OCI-LY1 (cell line): ENCODE measurements at regions not wholly inside any gene's neighbourhood (a gene's known extent, or its start where the extent isn't known, plus 50 kb on each side); places are given as distances from the start of the nearest gene placed in this dataset.

Experiments
- H2AFZ ChIP-seq: fragments of 200-600 bp; sonication (generic), shearing (Covaris generic); 2 replicates; pipeline ENCODE4 v1.6.0; 2014; ENCODE audit warnings: antibody characterized with exemption, mild to moderate bottlenecking, low read length
- H3F3A ChIP-seq: fragments of 200-600 bp; sonication (generic), shearing (Covaris generic); 2 replicates; pipeline ENCODE4 v1.6.0; 2014; ENCODE audit warnings: mild to moderate bottlenecking, antibody characterized with exemption, low read length, moderate library complexity; ENCODE audit not compliant: insufficient read depth
- H3K27ac ChIP-seq: fragments of 200-600 bp; sonication (generic); 2 replicates; pipeline ENCODE4 v1.5.1; 2014; ENCODE audit warnings: low read length, mixed run types, mild to moderate bottlenecking, low read depth; ENCODE audit not compliant: poor library complexity, severe bottlenecking
- H3K27me3 ChIP-seq: fragments of 200-600 bp; sonication (generic); 2 replicates; pipeline ENCODE4 v1.6.0; 2014; ENCODE audit warnings: antibody characterized with exemption, mild to moderate bottlenecking, low read length, moderate library complexity; ENCODE audit not compliant: insufficient read depth
- H3K36me3 ChIP-seq: fragments of 200-600 bp; sonication (generic); 2 replicates; pipeline ENCODE4 v1.6.1; 2014; ENCODE audit warnings: mild to moderate bottlenecking, antibody characterized with exemption, low read length, moderate library complexity, mixed read lengths; ENCODE audit not compliant: insufficient read depth
- H3K4me1 ChIP-seq: fragments of 200-600 bp; sonication (generic); 2 replicates; pipeline ENCODE4 v1.5.1; 2014; ENCODE audit warnings: mild to moderate bottlenecking, low read length, moderate library complexity; ENCODE audit not compliant: insufficient read depth, severe bottlenecking
- H3K4me2 ChIP-seq: fragments of 200-600 bp; sonication (generic), shearing (Covaris generic); 2 replicates; pipeline ENCODE4 v1.6.1; 2014; ENCODE audit warnings: low read length
- H3K4me3 ChIP-seq: fragments of 200-600 bp; sonication (generic); 2 replicates; pipeline ENCODE4 v1.5.1; 2014; ENCODE audit warnings: low read length, low read depth, mild to moderate bottlenecking, mixed read lengths; ENCODE audit not compliant: poor library complexity, severe bottlenecking
- H3K79me2 ChIP-seq: fragments of 200-600 bp; shearing (Covaris generic); 2 replicates; pipeline ENCODE4 v1.6.1; 2016; ENCODE audit warnings: mixed run types, low read length, mixed read lengths; ENCODE audit not compliant: insufficient read depth
- H3K9ac ChIP-seq: fragments of 200-600 bp; sonication (generic), shearing (Covaris generic); 2 replicates; pipeline ENCODE4 v1.6.1; 2014; ENCODE audit warnings: mild to moderate bottlenecking, low read length, mixed read lengths
- H3K9me2 ChIP-seq: fragments of 200-600 bp; sonication (generic), shearing (Covaris generic); 2 replicates; pipeline ENCODE4 v1.6.1; 2014; ENCODE audit warnings: low read depth, mild to moderate bottlenecking, low read length, mixed read lengths
- H3K9me3 ChIP-seq: fragments of 200-600 bp; shearing (Covaris generic); 2 replicates; pipeline ENCODE4 v1.6.1; 2014; ENCODE audit warnings: low read length, mixed read lengths
- H4K20me1 ChIP-seq: fragments of 200-600 bp; sonication (generic), shearing (Covaris generic); 2 replicates; pipeline ENCODE4 v1.6.0; 2016; ENCODE audit warnings: mild to moderate bottlenecking, low read length; ENCODE audit not compliant: insufficient read depth
- CTCF ChIP-seq: fragments of 200-600 bp; sonication (generic), shearing (Covaris generic); IDR thresholded peaks from 2 replicates; pipeline ENCODE4 v1.5.1; 2017; ENCODE audit warnings: mild to moderate bottlenecking, antibody characterized with exemption, low read length, moderate library complexity, mixed read lengths
- EZH2 ChIP-seq: fragments of 200-600 bp; sonication (generic), shearing (Covaris generic); IDR thresholded peaks from 2 replicates; pipeline ENCODE4 v1.8.0; 2017; ENCODE audit warnings: borderline replicate concordance, mixed run types, mild to moderate bottlenecking, antibody characterized with exemption, low read length, moderate library complexity, mixed read lengths

DNA sequence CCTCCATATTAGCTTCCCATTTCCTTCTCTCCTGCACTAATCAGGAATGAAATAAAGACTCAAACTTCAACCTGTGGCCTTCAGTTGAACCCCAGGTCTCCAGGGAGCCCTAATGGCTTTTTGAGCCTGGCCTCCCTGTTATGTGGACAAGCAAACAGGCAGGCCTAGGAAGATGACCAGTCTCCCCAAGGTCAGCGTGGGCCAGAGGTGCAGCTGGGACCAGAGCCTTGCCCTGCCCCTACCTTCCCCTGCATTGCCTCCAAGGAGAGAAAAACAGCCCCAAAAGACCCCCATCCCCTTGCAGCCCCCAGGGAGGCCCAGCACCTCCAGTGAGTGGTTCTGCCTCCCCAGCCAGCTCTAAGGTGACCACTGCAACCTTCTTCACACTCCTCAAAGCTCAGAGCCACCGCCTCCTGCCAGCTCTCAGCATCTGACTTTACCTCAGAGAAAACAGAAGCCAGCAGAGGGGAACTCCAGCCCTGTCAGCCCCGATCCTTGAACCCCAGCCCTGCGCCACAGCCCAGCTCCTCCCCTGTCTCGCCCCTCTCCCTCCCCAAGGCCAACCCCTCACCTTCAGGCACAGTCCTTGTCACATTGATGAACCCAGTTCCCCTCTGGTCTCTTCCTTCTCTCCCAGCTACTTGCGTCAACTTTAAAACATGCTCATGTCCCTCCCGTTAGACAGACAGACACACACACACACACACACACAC lies 59.5 kb upstream of the ID2 start:
- no peak overlapping the region for H3K27ac ChIP-seq
- H3K4me3 ChIP-seq: no peak overlapping the region
- H3K79me2 ChIP-seq: no peaks in the 10 kb centered on the region
- no peaks in the 10 kb centered on the region for H3F3A ChIP-seq
- TF ChIP-seq CTCF (no peak), EZH2 (no peak)
- H3K4me2 ChIP-seq: no peak overlapping the region; the same call in 1 of the 2 replicates
- H3K4me1 ChIP-seq: peaks cover 12% of the 10 kb centered on the region
- no peaks in the 10 kb centered on the region for H3K36me3 ChIP-seq
- H2AFZ ChIP-seq: no peak overlapping the region
- H3K9me3 ChIP-seq: no peaks in the 10 kb centered on the region
- H3K27me3 ChIP-seq: peaks cover 5% of the 10 kb centered on the region; the same call in 1 of the 2 replicates
- no peak overlapping the region for H3K9ac ChIP-seq
- no peaks in the 10 kb centered on the region for H3K9me2 ChIP-seq
- H4K20me1 ChIP-seq: no peaks in the 10 kb centered on the region

DNA sequence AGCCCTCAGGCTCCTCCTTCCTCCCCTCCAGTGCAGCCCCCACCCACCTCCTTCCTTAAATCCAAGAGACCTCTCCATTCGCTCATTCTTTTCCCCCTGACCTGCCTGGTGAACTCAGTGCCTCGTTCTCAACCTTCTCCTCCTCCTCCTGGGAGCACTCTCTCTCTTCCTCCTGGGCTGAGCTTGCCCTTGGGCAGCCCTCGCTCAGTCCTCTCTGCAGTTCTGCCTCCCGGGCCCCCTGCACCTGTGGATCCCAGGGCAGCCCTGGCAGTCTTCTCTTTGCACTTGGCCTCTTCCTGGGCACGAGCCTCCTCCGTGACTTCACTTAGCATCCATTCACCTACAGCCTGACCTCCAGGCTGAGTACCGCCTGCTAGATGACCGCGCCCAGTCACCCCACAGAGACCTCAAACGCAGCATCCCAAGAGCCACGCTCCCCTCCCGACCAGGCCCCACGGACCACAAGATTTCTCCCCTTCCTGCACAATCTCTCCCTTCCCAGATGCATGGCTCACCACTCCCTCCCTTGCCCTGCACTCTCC lies 58.9 kb upstream of the ID2 start:
- Histone ChIP-seq H3K4me1 (peaks cover 16% of the 10 kb centered on the region), H3K79me2 (no peaks in the 10 kb centered on the region)

GRCh38 chr2:8623576-8623957 lies 58.3 kb upstream of the ID2 start:
- no peaks in the 10 kb centered on the region for H3F3A ChIP-seq
- H3K4me2 ChIP-seq: no peak overlapping the region
- no peak overlapping the region for H3K27ac ChIP-seq
- peaks cover 5% of the 10 kb centered on the region; the same call in 1 of the 2 replicates for H3K27me3 ChIP-seq
- H3K79me2 ChIP-seq: no peaks in the 10 kb centered on the region
- H3K4me1 ChIP-seq: peaks cover 21% of the 10 kb centered on the region
- no peaks in the 10 kb centered on the region for H4K20me1 ChIP-seq
- no peak overlapping the region for H3K4me3 ChIP-seq
- H3K9me3 ChIP-seq: no peaks in the 10 kb centered on the region
- no peak for TF ChIP-seq CTCF
- TF ChIP-seq EZH2: no peak
- no peak overlapping the region for H2AFZ ChIP-seq
- no peaks in the 10 kb centered on the region for H3K36me3 ChIP-seq
- H3K9me2 ChIP-seq: no peaks in the 10 kb centered on the region
- H3K9ac ChIP-seq: no peak overlapping the region

More for the DNA sequence above, 58.9 kb upstream of the ID2 start:
- TF ChIP-seq EZH2 (no peak), CTCF (no peak)
- Histone ChIP-seq H3K9me2 (no peaks in the 10 kb centered on the region), H3K4me3 (no peak overlapping the region), H3K36me3 (no peaks in the 10 kb centered on the region), H3K9me3 (no peaks in the 10 kb centered on the region), H3K27ac (no peak overlapping the region), H3K27me3 (peaks cover 5% of the 10 kb centered on the region; the same call in 1 of the 2 replicates), H2AFZ (no peak overlapping the region), H3K4me2 (no peak overlapping the region; the same call in 1 of the 2 replicates), H3F3A (no peaks in the 10 kb centered on the region), H3K9ac (no peak overlapping the region), H4K20me1 (no peaks in the 10 kb centered on the region)
